ENCODE measurements at regions not wholly inside any gene's neighbourhood (a gene's known extent, or its start where the extent isn't known, plus 50 kb on each side); places are given as distances from the start of the nearest gene placed in this dataset.

- TF ChIP-seq, protein P1, sequence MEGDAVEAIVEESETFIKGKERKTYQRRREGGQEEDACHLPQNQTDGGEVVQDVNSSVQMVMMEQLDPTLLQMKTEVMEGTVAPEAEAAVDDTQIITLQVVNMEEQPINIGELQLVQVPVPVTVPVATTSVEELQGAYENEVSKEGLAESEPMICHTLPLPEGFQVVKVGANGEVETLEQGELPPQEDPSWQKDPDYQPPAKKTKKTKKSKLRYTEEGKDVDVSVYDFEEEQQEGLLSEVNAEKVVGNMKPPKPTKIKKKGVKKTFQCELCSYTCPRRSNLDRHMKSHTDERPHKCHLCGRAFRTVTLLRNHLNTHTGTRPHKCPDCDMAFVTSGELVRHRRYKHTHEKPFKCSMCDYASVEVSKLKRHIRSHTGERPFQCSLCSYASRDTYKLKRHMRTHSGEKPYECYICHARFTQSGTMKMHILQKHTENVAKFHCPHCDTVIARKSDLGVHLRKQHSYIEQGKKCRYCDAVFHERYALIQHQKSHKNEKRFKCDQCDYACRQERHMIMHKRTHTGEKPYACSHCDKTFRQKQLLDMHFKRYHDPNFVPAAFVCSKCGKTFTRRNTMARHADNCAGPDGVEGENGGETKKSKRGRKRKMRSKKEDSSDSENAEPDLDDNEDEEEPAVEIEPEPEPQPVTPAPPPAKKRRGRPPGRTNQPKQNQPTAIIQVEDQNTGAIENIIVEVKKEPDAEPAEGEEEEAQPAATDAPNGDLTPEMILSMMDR (IDR thresholded peaks at IDR 0.05): no peak
- no peak for TF ChIP-seq POLR2A (IDR thresholded peaks at IDR 0.05)
Measured at GRCh38 chr2:43115881-43116280, 110.5 kb downstream of the ZFP36L2 start.
